ENCODE measurements at regions not wholly inside any gene's neighbourhood (a gene's known extent, or its start where the extent isn't known, plus 50 kb on each side); places are given as distances from the start of the nearest gene placed in this dataset.
"Not testable (repeated sequence)": the region's sequence is repeated elsewhere in the genome, so short reads cannot be mapped to it uniquely, and the experiment has no call there.

GRCh38 chr3:181521831-181522230 lies 189.9 kb upstream of the SOX2 start:
- DNase-seq: no peak

GRCh38 chr3:181518222-181518621 lies 193.5 kb upstream of the SOX2 start:
- no peak for DNase-seq

- DNase-seq: no peak
Observed at GRCh38 chr3:181512787-181513186, 198.9 kb upstream of the SOX2 start.

- no peak for DNase-seq
Observed at GRCh38 chr3:181510500-181510899, 201.2 kb upstream of the SOX2 start.

- no peak for DNase-seq
Observed at GRCh38 chr3:181497358-181497757, 214.4 kb upstream of the SOX2 start.

DNA sequence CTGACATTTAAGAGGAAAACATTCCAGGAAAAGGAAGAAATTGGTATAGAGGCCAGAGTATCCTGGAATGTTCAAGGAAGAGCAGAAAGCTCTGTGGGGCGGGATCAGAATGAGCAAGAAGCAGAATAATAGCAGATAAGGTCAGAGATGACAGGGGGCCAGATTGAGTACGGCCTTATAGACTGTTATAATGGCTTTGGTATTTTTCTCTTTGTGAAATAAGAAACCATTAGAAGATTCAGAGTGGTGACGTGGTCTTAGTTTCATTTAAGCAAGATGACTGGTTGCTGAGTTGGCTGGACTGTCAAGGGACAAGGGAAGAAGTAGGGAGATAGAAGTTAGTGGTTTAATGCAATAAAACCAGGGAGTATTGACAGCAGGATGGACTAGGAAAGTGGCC lies 218.3 kb upstream of the SOX2 start:
- DNase-seq: no peak

DNA sequence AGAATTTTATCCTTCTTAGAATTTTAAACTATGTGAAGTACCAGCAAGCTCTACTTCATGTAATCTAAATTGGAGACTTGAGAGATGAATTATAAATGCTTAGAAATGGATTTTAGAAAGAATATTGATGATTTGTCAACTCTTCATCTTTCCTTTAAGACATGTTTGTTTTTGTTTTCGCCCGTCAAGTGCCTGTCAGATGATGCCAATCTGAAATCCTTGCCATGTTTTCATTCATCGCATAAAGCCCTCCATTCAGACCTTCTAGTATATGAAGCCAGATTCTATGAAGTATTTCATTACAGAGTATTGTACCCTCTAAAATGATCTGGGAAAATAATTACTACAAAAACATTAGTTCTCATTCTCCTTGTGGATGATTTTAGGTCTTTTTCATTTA lies 223.2 kb upstream of the SOX2 start:
- no peak for DNase-seq

DNA sequence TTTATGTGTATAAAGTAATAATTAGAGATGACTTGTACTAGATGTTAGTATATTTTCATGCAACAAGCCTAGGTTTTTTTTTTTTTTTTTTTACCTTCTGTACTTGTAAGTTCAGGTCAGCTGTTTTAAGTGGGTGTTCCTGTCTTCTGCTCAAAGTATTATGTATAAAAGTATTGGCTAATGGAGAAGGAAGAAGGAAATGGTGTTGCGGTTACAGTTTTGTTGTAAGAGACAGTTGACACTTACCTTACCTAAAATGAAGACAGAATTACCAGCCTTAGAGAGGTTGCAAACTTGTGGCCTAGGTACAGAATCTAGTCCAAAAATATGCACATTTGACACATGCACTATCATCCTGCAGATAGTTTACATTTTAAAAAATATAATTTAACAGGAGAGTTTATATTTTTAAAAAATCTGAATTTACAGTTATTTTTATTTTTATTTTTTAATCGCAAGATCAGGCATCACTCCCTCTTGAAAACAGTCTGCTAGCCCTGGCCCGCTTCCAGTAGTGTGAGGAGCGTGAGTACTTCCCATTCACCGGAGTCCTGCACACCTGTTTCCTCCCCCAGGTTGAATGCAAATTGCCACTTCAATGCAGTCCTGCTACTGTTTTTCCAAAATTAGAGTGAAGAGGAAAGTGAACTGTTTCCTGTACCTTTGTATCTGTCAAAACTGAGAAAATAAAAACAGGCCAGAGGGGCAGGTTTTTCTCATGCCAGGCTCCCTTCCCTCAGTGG lies 224.3 kb upstream of the SOX2 start:
- no peak for DNase-seq

DNA sequence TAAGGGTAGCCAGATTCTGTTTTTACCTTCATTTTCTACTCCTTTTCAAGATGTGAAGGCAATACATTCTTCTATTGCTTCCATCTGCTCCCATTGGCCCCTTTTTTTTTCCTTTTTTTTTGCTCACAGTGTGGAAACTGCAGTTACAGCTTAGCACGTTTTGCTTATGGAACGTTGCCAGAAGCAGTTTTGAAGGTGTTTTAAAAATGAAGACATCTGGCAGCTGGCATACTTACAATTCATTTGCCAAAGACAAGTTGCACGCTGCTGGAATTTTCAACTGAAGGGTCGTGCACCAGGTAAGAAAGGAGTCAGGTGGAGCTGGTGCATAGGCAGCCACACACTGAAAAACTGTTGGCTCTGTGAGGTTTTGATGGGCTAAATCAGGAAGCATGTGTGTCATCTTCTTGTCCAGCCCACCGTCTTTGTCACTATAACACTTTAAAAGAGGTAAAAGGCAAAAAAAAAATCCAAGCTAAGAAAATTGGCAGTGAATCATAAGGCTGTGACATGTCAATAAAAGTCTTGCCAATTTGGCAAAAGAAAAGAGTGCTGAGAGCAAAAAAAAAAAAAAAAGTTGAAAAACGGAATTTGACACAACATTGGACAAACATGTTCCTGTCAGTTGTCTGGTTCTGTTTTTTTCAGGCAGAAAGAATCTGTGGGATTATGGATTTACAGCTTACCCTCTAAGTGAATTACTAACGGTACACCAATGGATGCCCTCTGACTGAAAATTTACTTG lies 225.4 kb upstream of the SOX2 start:
- DNase-seq: no peak

- no peak for DNase-seq
Observed at GRCh38 chr3:181484026-181484425, 227.7 kb upstream of the SOX2 start.

- DNase-seq: not testable (repeated sequence)
Observed at GRCh38 chr3:181475146-181475545, 236.6 kb upstream of the SOX2 start.

- DNase-seq: no peak
Observed at GRCh38 chr3:181470349-181470748, 241.4 kb upstream of the SOX2 start.

DNA sequence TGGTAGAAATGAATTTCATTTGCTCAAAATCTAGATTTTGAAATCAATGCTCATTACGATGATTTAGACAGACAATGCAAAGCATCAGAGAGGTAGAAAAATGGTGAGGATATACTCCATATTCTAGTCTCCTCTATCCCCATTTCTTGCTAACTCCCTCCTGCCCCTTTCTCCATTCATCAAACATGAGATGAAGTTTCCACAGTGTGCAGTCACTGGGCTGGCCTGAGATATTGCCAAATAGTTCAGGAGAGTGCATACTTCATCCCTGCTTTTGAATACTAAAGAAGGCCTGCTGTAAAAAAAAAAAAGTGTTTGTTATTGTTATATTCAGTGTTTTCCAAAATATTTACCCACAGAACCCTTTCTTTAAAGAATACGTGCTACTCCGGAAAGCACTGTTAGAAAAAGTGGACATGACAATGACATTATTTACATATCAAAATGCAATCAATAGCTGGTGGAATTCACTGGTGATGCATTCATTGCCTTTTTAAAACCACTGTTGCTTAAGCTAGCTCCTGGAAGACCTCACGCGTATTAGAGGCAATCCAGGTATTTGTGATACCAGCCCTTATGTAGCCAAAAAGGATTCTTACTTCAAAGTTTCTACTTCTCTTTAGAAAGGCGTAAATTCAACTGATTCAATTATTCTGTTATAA lies 247.6 kb upstream of the SOX2 start:
- DNase-seq: no peak

DNA sequence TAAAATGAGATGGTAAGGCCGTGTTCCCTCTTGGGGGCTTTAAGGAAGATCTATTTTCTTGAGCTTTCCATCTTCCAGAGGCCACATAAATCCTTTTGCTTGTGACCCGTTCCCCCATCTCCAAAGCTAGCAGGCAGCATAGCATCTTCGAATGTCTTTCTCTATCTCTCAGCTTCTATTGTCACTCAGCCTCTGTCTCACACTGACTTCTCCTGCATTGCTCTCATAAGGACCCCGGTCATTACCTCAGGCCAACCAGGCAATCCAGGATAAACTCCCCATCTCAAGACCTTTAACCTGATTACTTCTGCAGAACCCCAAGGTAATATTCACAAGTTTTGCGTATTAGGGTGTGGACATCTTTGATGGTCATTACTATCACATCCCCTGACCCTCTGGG lies 250.3 kb upstream of the SOX2 start:
- DNase-seq: no peak

GRCh38 chr3:181459516-181459915 lies 252.2 kb upstream of the SOX2 start:
- DNase-seq: no peak

DNA sequence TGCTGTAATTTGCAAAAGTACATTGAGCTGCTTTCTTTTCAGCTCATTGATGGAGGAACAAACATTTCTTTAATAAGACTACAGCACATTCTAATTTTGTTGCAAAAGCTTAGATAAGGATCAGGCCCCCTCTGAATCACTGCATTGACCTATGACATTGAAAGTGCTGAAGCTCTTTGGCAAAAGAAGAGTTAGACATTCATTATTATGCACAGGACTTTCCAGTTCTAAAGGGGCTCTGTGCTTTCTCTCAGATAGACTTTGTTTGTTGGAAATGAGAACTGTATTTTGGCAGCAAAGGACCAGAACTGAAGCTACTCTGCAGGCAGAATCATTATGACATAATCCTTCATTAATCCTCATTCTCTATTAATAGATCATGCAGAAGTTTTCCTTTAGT lies 252.9 kb upstream of the SOX2 start:
- no peak for DNase-seq

GRCh38 chr3:181457756-181458155 lies 254.0 kb upstream of the SOX2 start:
- no peak for DNase-seq

GRCh38 chr3:181457190-181457589 lies 254.5 kb upstream of the SOX2 start:
- DNase-seq: no peak

GRCh38 chr3:181455276-181455675 lies 256.4 kb upstream of the SOX2 start:
- no peak for DNase-seq

DNA sequence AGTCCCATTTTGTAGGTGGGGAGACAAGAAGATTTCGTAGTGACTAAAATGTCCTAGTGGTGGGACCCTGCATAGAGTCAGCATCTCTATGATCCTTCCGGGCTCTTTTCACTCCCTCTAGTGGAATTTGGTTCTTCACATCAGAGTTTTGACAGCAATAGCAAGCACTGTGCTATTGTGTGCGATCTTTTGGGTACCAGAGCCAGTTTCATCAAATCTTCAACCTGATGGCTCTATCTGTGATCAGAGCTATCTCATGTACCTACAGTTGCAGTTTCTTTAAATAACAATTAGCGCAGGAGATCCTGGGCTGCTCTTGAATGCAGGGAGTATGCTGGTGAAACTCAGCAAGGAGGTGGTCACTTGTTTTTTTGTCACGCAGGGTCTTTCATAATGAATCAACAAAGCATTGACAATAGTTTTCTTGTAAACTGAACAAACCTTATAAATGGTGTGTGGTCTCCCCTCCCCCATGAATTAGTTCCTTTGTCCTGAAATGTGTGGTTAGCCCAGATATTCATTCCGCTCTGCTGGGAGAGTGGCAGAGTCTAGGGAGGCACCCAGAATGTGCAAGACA lies 257.2 kb upstream of the SOX2 start:
- no peak for DNase-seq

GRCh38 chr3:181446741-181447140 lies 265.0 kb upstream of the SOX2 start:
- DNase-seq: no peak

GRCh38 chr3:181442066-181442465 lies 269.7 kb upstream of the SOX2 start:
- no peak for DNase-seq

DNA sequence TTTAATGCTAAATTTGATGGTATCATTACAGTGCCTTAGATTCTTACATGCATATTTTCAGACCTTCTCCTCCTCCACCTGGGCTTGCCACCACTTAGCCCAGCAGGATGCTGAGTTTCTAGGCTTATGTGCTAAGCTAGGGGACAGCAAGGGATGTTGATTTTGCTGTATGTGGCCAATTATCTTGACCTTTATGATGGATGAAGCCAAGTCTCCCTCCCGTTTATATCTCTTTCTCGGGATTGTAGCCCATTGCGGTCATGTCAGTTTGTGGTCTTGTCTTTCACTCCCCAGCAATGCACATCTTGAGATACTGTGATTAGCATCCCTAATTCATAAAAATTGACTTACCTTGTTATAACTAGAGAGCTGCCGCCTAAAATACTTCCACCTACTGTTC lies 278.7 kb upstream of the SOX2 start:
- DNase-seq: no peak

DNA sequence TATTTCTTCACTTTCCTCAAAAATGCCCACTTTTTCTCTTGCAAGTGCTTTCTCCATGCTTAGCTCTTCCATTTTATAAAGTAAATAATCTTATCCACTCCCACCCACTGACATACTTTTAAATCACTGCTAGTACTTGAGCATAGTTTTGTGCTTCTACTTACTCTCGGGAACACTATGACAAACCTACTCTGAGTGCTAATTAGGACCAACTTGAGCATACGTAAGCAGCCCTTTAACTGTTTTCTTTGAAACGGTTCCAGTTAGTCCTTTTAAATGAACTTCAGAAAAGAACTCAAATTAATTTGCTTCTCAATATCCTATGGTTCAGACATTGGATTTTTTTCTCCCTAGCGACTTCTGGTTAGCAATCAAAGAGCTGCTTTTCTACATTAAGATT lies 280.0 kb upstream of the SOX2 start:
- no peak for DNase-seq

All from CD4-positive, alpha-beta T cell treated with Interleukin-4 for 4 hours (primary cell).